OCI-LY3 (cell line): ENCODE measurements at regions not wholly inside any gene's neighbourhood (a gene's known extent, or its start where the extent isn't known, plus 50 kb on each side); places are given as distances from the start of the nearest gene placed in this dataset.
"Not testable (repeated sequence)": the region's sequence is repeated elsewhere in the genome, so short reads cannot be mapped to it uniquely, and the experiment has no call there.

ENCODE experiments used
- EZH2phosphoT487 ChIP-seq: fragments of 200-600 bp; shearing (Covaris generic); IDR thresholded peaks from 2 replicates; pipeline ENCODE4 v1.6.1; 2018; ENCODE audit warnings: antibody characterized with exemption, mixed run types, low read depth
- TF ChIP-seq, protein P1 (sequence below): fragments of 200-600, 300-600 bp; sonication (generic); IDR thresholded peaks from 2 replicates; pipeline ENCODE4 v1.5.1; 2014; ENCODE audit warnings: antibody characterized with exemption, low read length, low read depth

DNA sequence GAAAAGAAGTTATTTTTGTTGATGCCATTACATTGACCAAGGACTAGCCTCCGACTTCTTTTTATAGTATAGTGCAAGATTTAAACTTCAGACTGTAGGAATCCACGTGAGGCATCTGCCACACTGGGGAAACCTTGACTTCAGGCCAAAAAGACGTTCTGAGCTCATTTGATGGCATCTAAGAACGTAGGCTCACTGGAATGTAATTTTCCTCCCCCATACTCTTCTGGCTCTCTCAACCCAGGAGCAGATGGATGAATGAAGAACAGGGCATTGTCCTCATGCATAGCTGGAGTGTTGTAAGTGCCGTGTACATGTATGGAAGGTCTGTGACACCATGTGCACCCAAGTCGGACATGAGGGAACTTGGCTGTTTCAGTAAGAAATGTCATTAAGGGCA lies 72.8 kb upstream of the IKBKE start:
- TF ChIP-seq, protein P1, sequence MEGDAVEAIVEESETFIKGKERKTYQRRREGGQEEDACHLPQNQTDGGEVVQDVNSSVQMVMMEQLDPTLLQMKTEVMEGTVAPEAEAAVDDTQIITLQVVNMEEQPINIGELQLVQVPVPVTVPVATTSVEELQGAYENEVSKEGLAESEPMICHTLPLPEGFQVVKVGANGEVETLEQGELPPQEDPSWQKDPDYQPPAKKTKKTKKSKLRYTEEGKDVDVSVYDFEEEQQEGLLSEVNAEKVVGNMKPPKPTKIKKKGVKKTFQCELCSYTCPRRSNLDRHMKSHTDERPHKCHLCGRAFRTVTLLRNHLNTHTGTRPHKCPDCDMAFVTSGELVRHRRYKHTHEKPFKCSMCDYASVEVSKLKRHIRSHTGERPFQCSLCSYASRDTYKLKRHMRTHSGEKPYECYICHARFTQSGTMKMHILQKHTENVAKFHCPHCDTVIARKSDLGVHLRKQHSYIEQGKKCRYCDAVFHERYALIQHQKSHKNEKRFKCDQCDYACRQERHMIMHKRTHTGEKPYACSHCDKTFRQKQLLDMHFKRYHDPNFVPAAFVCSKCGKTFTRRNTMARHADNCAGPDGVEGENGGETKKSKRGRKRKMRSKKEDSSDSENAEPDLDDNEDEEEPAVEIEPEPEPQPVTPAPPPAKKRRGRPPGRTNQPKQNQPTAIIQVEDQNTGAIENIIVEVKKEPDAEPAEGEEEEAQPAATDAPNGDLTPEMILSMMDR = not testable (repeated sequence)
- not testable (repeated sequence) for TF ChIP-seq EZH2phosphoT487
